Left cardiac atrium (tissue), 4 donors: ENCODE measurements at regions not wholly inside any gene's neighbourhood (a gene's known extent, or its start where the extent isn't known, plus 50 kb on each side); places are given as distances from the start of the nearest gene placed in this dataset.

Experiments used
- ATAC-seq, 2 donors: fragments of 200-7000 bp; cut with Tn5 transposase; one replicate each; pipeline ENCODE4 v1.9.1; 2020; ENCODE audit warnings: mild to moderate bottlenecking in 2 of 2, moderate library complexity in 2 of 2
- DNase-seq: peaks from one replicate; pipeline ENCODE4 v3.0.0-alpha.2; 2020
- intact Hi-C, 2 donors: fragments of 100-400 bp; cut with DNase I; formaldehyde crosslinking; loops; one replicate each; pipeline versions ENCODE4 v1.14.1 to v1.15.1; 2022 to 2023
- donor health status: DM: no; HTN: yes; CAD: no.
- donor health status: DM: no; HTN: yes; CAD: no; lungs with severe emphysema.
- donor health status: DM: yes; HTN: yes; CAD: no.
- donor health status: Dilated cardiomyopathy.

- no peak for DNase-seq
- intact Hi-C loops, result no loop called here
- no peak for ATAC-seq
Measured at GRCh38 chr3:141814375-141814774, 51.2 kb downstream of the GRK7 start.

GRCh38 chr3:141815667-141816066 lies 52.5 kb downstream of the GRK7 start:
- intact Hi-C loops, result no loop called here
- ATAC-seq (no peak), DNase-seq (no peak)

GRCh38 chr3:141816958-141817357 lies 53.8 kb downstream of the GRK7 start:
- no peak for ATAC-seq
- intact Hi-C loops, result no loop called here
- no peak for DNase-seq

- DNase-seq (peak; percentile 23), ATAC-seq (peak in 1 of 2 donors; percentile 44)
- intact Hi-C loops, result no loop called here
Measured at GRCh38 chr3:141825216-141826011, 51.0 kb upstream of the ATP1B3 start.
